B cell (primary cell): ENCODE measurements at regions not wholly inside any gene's neighbourhood (a gene's known extent, or its start where the extent isn't known, plus 50 kb on each side); places are given as distances from the start of the nearest gene placed in this dataset.

Experiments
- ATAC-seq: fragments of 200-7000 bp; cut with Tn5 transposase; one replicate; pipeline ENCODE4 v1.10.0; 2021; ENCODE audit warnings: low read depth, mild to moderate bottlenecking, moderate number of reproducible peaks, moderate library complexity
- CTCF ChIA-PET: fragments of 350-600 bp; sonication (Branson Sonifier 250); formaldehyde crosslinking; loops from one replicate; lab custom pipeline; 2021; ENCODE audit warnings: antibody characterized with exemption, inconsistent platforms; lab: Charles Lee
- POLR2A ChIA-PET: fragments of 350-600 bp; sonication (Branson Sonifier 250); formaldehyde crosslinking; loops from one replicate; lab custom pipeline; 2021; ENCODE audit warnings: antibody characterized with exemption; lab: Charles Lee
- DNase-seq: peaks from one replicate; pipeline ENCODE4 v3.0.0; 2013
- H2AFZ ChIP-seq: 2 replicates; pipeline ENCODE4 v1.6.1; 2012; ENCODE audit warnings: mild to moderate bottlenecking, low read depth, low read length; ENCODE audit not compliant: insufficient read depth, poor library complexity, severe bottlenecking
- H3K27ac ChIP-seq, 2 donors: 1 replicate in 1 of 2; 2 replicates in 1 of 2; pipeline ENCODE4 v1.5.1; 2012 to 2013; ENCODE audit warnings: low read length in 2 of 2, mild to moderate bottlenecking in 2 of 2, moderate library complexity in 1 of 2
- H3K27me3 ChIP-seq, 4 experiments: fragments of 200-600 bp in 1 of 4; sonication (generic) in 1 of 4; replicated peaks in 1 of 4; 1 replicate in 2 of 4; 2 replicates in 2 of 4; pipeline versions ENCODE4 v1.6.1 to v1.7.0; 2013 to 2016; ENCODE audit warnings: low read length in 3 of 4, mild to moderate bottlenecking in 2 of 4, mixed read lengths in 1 of 4, moderate library complexity in 1 of 4; ENCODE audit not compliant: insufficient read depth in 4 of 4, control insufficient read depth in 3 of 4; ENCODE audit errors: control extremely low read depth in 1 of 4
- H3K36me3 ChIP-seq, 2 experiments: replicated peaks in 1 of 2; 1 replicate in 1 of 2; 2 replicates in 1 of 2; pipeline versions ENCODE4 v1.6.1 to v1.7.1; 2013; ENCODE audit warnings: low read length in 1 of 2; ENCODE audit not compliant: insufficient read depth in 2 of 2, control insufficient read depth in 1 of 2; ENCODE audit errors: control extremely low read depth in 1 of 2, extremely low read depth in 1 of 2
- H3K4me1 ChIP-seq, 2 donors: fragments of 200-600 bp in 1 of 2; sonication (generic) in 1 of 2; 1 replicate in 1 of 2; 2 replicates in 1 of 2; pipeline versions ENCODE4 v1.5.1 to v1.6.1; 2013 to 2017; ENCODE audit warnings: low read length in 2 of 2; ENCODE audit not compliant: control insufficient read depth in 2 of 2, insufficient read depth in 2 of 2
- H3K4me2 ChIP-seq: replicated peaks from 2 replicates; pipeline ENCODE3; 2012; ENCODE audit warnings: mild to moderate bottlenecking, low read depth, low read length; ENCODE audit not compliant: poor library complexity, severe bottlenecking
- H3K4me3 ChIP-seq, 5 experiments: fragments of 200-600 bp in 1 of 5; sonication (generic) in 1 of 5; 1 replicate in 3 of 5; 2 replicates in 2 of 5; pipeline versions ENCODE4 v1.5.1 to v1.7.0; 2011 to 2016; ENCODE audit warnings: low read length in 4 of 5, mild to moderate bottlenecking in 4 of 5, low read depth in 2 of 5, control low read depth in 1 of 5, moderate library complexity in 1 of 5; ENCODE audit not compliant: insufficient read depth in 1 of 5; ENCODE audit errors: control extremely low read depth in 1 of 5, extremely low read depth in 1 of 5
- H3K79me2 ChIP-seq: fragments of 200-600 bp; sonication (generic); one replicate; pipeline ENCODE4 v1.6.0; 2016; ENCODE audit warnings: low read length; ENCODE audit not compliant: control insufficient read depth, insufficient read depth
- H3K9ac ChIP-seq: fragments of 200-600 bp; sonication (generic); 2 replicates; pipeline ENCODE4 v1.6.1; 2017; ENCODE audit warnings: mild to moderate bottlenecking, low read length, moderate library complexity
- H3K9me3 ChIP-seq, 3 donors: one replicate each; pipeline versions ENCODE4 v1.6.1 to v1.7.1; 2013; ENCODE audit warnings: low read length in 2 of 3; ENCODE audit not compliant: control insufficient read depth in 2 of 3, insufficient read depth in 1 of 3; ENCODE audit errors: control extremely low read depth in 1 of 3
- H4K20me1 ChIP-seq: 2 replicates; pipeline ENCODE4 v1.6.0; 2012; ENCODE audit warnings: mild to moderate bottlenecking, low read length; ENCODE audit not compliant: insufficient read depth, control insufficient read depth, poor library complexity, severe bottlenecking
- H3K27ac Mint-ChIP-seq: one replicate; pipeline ENCODE4 v1.8.0; 2021; ENCODE audit warnings: mixed read lengths
- H3K27me3 Mint-ChIP-seq: one replicate; pipeline ENCODE4 v1.8.0; 2021; ENCODE audit warnings: mixed read lengths
- H3K4me1 Mint-ChIP-seq: one replicate; pipeline ENCODE4 v1.8.0; 2021; ENCODE audit warnings: mixed read lengths
- H3K4me3 Mint-ChIP-seq: one replicate; pipeline ENCODE4 v1.8.0; 2021; ENCODE audit warnings: mixed read lengths
- H3K9me3 Mint-ChIP-seq: one replicate; pipeline ENCODE4 v1.8.0; 2022; ENCODE audit warnings: mixed read lengths; ENCODE audit not compliant: insufficient read depth
- EZH2 ChIP-seq: IDR thresholded peaks from 2 replicates; pipeline ENCODE4 v1.6.1; 2012; ENCODE audit warnings: borderline replicate concordance, low read depth, mild to moderate bottlenecking, moderate library complexity, low read length; ENCODE audit not compliant: insufficient read depth, poor library complexity, severe bottlenecking
- WGBS: methylation state at CpG from one replicate; pipeline ENCODE4 v1.1.5; 2013; ENCODE audit warnings: missing lambda C conversion rate; ENCODE audit not compliant: insufficient coverage; 5-methylcytosine and 5-hydroxymethylcytosine counted together
- intact Hi-C: fragments of 100-400 bp; cut with micrococcal nuclease; formaldehyde crosslinking; loops from one replicate; pipeline ENCODE4 v1.10.0; 2022
- TF ChIP-seq, protein P1 (sequence below): fragments of 200-600 bp; IDR thresholded peaks from one replicate; pipeline ENCODE4 v1.8.0; 2022; ENCODE audit warnings: antibody characterized with exemption, mild to moderate bottlenecking

DNA sequence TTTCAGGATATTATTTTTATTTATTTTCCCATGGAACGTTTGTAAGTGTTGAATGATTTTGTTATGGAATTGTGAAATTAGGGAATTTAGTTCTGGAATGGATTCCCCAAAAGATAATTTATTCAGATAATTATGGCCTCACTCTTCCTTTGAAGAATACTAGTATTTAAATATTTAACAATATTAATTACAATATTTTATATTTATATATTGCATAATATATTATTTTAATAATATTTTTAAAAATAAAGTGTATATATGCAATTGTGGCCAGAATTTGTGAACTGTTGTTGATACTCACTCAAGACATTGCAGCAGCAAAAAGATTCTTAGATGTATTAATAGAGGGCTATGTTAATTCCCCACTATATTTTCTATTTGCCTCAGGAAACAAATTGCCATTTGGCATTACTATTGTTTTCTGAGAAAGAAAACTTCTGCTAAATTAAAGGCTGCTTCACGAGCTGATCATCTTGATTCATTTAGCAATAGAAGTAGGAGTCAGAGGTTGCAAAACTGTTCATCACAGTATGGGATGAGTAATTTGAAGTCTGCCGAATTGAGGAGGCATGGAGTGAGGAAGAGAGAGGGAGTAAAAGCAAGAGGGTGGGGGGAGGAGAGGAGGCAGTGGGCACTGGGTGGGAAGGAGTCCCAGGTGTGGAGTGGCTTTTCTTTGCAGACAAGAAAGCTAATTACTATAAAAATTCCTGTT lies 729.2 kb downstream of the DHX35 start:
- H3K27me3 ChIP-seq = no peaks in the 10 kb centered on the region
- ATAC-seq (no peak), DNase-seq (no peak)
- H3K27me3 Mint-ChIP-seq = peaks cover 6% of the 10 kb centered on the region
- H3K4me2 ChIP-seq = no peak overlapping the region
- H3K9me3 ChIP-seq = no peaks in the 10 kb centered on the region
- ChIA-PET POLR2A (interaction anchor here (0.7 kb wide), 1 partner anchor 812 kb away, joined by 3 read pairs; no protein-coding TSS in a partner anchor), CTCF (no interaction called here)
- no peak for TF ChIP-seq EZH2
- no peak overlapping the region for H2AFZ ChIP-seq
- no peaks in the 10 kb centered on the region for H3K79me2 ChIP-seq
- no peaks in the 10 kb centered on the region for H3K9me3 Mint-ChIP-seq
- H3K4me3 Mint-ChIP-seq = no peak overlapping the region
- H3K4me1 Mint-ChIP-seq = no peaks in the 10 kb centered on the region
- H3K4me1 ChIP-seq = no peaks in the 10 kb centered on the region
- no peak overlapping the region for H3K27ac ChIP-seq
- intact Hi-C loops = no loop called here
- 90% methylated on average over 2 of the region's 3 CpGs for WGBS
- H3K4me3 ChIP-seq = no peak overlapping the region
- no peaks in the 10 kb centered on the region for H3K36me3 ChIP-seq
- H3K27ac Mint-ChIP-seq = no peak overlapping the region
- H4K20me1 ChIP-seq = no peaks in the 10 kb centered on the region
- no peak overlapping the region for H3K9ac ChIP-seq

DNA sequence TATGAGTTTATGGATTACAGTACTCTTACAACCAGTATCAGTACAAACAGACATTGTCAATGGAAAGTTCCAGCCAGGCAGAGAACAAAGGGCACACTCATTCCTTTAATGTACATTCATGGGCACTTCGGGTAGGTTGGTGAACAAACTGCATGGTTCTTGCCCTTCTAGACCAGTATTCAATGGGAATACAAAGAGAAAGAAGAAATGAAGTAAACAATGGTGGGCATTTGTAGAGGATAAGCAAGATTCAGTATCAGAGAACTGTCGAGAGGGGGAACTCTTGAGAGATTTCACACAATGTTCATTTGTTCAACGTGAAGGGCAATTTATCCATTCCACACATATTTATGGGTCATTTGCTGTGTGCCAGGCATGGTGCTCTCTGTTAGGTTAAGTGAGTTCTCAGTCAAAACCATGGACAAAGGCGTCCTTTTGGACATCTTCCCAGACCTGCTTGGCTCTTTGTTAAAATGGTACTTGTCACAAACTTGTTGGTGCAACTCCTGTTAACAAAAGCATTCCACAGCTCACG lies 714.8 kb downstream of the DHX35 start:
- Histone ChIP-seq H3K27me3 (peaks cover 0 to 2% (median 0%) of the 10 kb centered on the region in 4 experiments), H3K9ac (no peak overlapping the region), H3K36me3 (no peaks in the 10 kb centered on the region), H3K4me2 (no peak overlapping the region), H4K20me1 (no peaks in the 10 kb centered on the region), H3K4me3 (no peak overlapping the region), H2AFZ (no peak overlapping the region), H3K9me3 (peaks cover 0 to 4% (median 0%) of the 10 kb centered on the region in 3 donors), H3K4me1 (no peaks in the 10 kb centered on the region), H3K79me2 (no peaks in the 10 kb centered on the region), H3K27ac (no peak overlapping the region)
- H3K4me1 Mint-ChIP-seq = no peaks in the 10 kb centered on the region
- 88% methylated on average over 2 of the region's 5 CpGs for WGBS
- CTCF ChIA-PET = no interaction called here
- no peak overlapping the region for H3K27ac Mint-ChIP-seq
- no peak for ATAC-seq
- no peak for DNase-seq
- intact Hi-C loops = no loop called here
- H3K4me3 Mint-ChIP-seq = no peak overlapping the region
- TF ChIP-seq EZH2 = no peak
- TF ChIP-seq, protein P1, sequence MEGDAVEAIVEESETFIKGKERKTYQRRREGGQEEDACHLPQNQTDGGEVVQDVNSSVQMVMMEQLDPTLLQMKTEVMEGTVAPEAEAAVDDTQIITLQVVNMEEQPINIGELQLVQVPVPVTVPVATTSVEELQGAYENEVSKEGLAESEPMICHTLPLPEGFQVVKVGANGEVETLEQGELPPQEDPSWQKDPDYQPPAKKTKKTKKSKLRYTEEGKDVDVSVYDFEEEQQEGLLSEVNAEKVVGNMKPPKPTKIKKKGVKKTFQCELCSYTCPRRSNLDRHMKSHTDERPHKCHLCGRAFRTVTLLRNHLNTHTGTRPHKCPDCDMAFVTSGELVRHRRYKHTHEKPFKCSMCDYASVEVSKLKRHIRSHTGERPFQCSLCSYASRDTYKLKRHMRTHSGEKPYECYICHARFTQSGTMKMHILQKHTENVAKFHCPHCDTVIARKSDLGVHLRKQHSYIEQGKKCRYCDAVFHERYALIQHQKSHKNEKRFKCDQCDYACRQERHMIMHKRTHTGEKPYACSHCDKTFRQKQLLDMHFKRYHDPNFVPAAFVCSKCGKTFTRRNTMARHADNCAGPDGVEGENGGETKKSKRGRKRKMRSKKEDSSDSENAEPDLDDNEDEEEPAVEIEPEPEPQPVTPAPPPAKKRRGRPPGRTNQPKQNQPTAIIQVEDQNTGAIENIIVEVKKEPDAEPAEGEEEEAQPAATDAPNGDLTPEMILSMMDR = no peak
- POLR2A ChIA-PET = no interaction called here
- H3K9me3 Mint-ChIP-seq = no peaks in the 10 kb centered on the region
- H3K27me3 Mint-ChIP-seq = no peaks in the 10 kb centered on the region
